Glomerular visceral epithelial cell (primary cell): ENCODE measurements at regions not wholly inside any gene's neighbourhood (a gene's known extent, or its start where the extent isn't known, plus 50 kb on each side); places are given as distances from the start of the nearest gene placed in this dataset.
"Not testable (repeated sequence)": the region's sequence is repeated elsewhere in the genome, so short reads cannot be mapped to it uniquely, and the experiment has no call there.

ENCODE experiments used
- DNase-seq: peaks from one replicate; pipeline ENCODE4 v3.0.0-alpha.2; 2016; ENCODE audit errors: extremely low spot score

- DNase-seq = no peak
These were observed 147.6 kb downstream of the MAIP1 start for GRCh38 chr2:200102971-200103370.

DNA sequence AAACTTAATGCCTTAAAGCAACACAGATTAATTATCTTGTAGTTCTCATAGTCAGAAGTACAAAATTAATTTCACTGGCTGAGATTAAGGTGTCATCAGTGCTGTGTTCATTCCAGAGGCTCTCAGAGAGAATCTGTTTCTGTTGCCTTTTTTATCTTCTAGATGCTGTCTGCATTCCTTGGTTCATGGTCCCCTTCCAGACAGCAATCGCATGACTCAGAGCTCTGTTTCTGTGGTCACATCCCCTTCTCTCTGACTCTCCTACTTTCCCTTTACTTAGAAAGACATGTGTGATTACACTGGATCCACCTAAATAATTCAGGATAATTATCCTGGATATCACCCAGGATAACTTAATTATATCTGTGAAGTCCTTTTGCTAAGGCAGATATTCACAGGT is 148.6 kb downstream of the MAIP1 start:
- DNase-seq = peak; percentile 25

GRCh38 chr2:200107514-200108217 is 152.3 kb downstream of the MAIP1 start:
- DNase-seq = no peak

DNA sequence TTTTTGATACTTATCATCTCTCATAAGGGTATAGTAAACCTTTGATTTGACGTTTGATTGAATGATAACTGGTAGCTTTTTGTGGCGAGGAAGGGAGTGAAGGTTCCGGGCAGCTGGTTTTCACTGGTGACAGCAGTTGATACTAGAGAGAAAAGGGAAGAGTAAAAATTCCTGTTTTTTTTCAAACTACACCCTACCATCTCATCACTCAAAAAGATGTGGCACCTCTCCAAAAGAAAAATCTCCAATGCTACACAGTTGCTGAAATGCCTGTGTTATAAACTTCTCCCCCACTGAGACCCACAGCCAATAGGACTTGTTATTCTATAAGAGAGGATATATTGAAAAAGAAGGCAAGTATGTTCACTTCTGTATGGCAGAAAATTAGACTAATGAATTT is 154.0 kb downstream of the MAIP1 start:
- no peak for DNase-seq

DNA sequence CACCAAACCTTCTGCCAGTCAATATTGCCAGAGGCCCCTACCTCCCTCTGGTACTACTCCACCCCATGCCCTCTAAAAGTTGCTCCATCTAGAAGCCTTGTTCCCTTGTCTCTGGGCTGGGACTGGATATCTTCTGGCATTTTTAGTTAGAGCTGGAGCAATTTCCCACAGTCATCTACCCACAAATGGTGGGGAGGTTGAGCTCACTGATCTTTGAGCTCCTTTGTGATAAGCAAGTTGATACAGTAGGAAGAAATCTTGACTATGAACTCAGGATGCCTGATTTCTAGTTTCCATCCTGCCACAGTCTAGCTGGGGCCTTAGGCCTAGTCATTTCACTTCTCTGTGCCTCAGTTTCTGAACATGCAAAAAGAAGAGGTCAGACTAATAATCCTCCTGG is 155.0 kb downstream of the MAIP1 start:
- DNase-seq = no peak

DNA sequence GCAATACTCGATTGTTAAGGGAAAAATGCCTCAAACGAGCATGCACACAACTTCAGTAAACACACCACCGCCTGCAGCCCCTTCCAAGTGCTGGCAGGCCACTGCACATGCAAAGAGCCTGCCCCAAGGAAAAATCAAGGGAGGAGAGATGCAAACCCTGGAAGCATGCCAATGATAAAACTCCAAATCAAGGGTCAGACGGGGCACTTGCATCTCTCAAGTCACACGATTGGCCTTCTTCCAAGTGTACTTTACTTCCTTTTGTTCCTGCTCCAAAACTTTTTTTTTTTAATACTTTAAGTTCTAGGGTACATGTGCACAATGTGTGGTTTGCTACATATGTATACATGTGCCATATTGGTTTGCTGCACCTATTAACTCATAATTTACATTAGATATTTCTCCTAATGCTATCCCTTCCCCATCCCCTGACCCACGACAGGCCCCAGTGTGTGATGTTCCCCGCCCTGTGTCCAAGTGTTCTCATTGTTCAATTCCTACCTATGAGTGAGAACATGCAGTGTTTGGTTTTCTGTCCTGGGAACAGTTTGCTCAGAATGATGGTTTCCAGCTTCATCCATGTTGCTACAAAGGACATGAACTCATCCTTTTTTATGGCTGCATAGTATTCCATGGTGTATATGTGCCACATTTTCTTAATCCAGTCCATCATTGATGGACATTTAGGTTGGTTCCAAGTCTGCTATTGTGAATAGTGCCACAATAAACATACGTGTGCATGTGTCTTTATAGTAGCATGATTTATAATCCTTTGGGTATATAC is 157.8 kb downstream of the MAIP1 start:
- DNase-seq = not testable (repeated sequence)

- no peak for DNase-seq
These were observed 163.9 kb downstream of the MAIP1 start for GRCh38 chr2:200119236-200119635.

- DNase-seq = no peak
These were observed 166.5 kb downstream of the MAIP1 start for GRCh38 chr2:200121931-200122330.

DNA sequence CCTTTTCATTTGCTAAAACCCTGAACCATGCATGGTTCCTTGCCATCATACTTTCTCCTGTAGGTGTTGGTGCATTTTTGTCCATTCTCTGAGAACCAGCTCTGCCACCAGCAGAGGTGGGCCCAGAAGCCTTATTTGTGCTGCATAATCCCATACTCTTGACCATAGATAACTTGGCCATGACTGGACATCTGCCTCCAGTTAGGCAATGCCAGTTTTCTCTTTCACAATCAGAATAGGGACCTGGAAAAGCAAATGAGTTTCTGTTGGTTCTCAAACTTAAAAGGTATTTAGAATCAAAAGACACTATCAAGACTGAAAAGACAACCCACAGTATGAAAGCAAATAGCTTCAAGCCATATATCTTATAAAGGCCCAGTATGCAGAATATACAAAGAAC is 167.3 kb downstream of the MAIP1 start:
- DNase-seq = no peak

- not testable (repeated sequence) for DNase-seq
These were observed 169.4 kb downstream of the MAIP1 start for GRCh38 chr2:200124665-200125368.

- DNase-seq = no peak
These were observed 170.3 kb downstream of the MAIP1 start for GRCh38 chr2:200125444-200126284.

- DNase-seq = not testable (repeated sequence)
These were observed 170.9 kb downstream of the MAIP1 start for GRCh38 chr2:200126285-200126670.

- DNase-seq = not testable (repeated sequence)
These were observed 171.3 kb downstream of the MAIP1 start for GRCh38 chr2:200126680-200127079.

- DNase-seq = no peak
These were observed 172.5 kb downstream of the MAIP1 start for GRCh38 chr2:200127848-200128247.

DNA sequence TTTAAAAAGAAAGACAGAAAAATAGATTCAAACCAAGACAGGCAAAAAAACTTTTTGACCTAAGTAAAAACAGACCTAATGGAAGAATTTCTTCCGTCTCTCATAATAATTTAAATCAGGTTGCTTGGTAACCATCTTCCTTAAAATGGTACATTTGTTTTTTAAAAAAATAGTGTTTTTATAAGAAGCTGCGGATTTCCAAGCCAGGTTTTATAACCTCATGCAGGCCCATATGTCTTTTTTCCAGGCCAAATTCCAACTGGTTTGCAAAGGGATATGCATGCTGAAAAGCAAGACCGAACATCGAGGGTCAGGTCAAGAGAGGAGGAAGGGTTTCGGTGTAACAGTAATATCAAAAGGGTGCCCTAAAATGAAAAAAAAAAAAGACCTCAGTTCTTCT is 172.9 kb downstream of the MAIP1 start:
- DNase-seq = no peak

GRCh38 chr2:200129721-200130462 is 174.5 kb downstream of the MAIP1 start:
- DNase-seq = no peak

GRCh38 chr2:200130762-200131166 is 175.4 kb downstream of the MAIP1 start:
- DNase-seq = no peak

GRCh38 chr2:200131307-200131706 is 175.2 kb upstream of the SPATS2L start:
- no peak for DNase-seq

- no peak for DNase-seq
These were observed 171.4 kb upstream of the SPATS2L start for GRCh38 chr2:200135082-200135481.

DNA sequence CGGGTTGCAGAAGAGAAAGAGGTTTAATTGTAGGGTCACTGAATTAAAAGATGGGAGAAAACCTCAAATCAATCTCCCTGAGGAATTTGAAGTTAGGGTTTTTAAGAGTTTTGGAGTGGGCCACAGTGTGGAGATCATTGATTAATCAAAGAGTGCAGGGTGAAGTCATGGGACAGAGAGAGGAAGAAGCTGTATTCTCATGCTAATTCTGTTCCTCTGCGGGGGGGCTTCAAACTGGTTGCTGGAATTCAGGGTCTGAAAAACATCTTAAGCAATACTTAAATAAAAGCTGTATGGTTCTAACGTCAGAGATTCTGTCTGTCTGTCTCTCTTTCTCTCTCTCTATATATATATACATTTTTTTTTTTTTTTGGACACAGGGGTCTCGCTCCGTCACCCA is 169.8 kb upstream of the SPATS2L start:
- no peak for DNase-seq

DNA sequence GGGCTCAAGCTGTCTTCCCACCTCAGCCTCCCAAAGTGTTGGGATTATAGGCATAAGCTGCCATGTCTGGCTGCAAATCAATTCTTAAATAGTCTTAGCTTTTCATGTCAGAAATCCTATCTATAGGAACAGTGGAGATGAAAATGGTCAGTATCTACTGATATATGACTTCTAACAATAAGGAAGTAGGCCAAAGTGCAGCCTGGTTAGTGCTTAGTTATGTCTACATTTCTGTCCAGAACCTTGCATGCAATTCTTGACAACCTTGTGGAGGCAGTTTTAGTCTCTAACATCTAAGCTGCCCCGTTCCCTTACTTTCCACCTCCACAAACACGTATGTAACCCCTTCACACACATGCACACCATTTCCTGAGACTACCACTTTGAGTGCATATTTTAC is 169.2 kb upstream of the SPATS2L start:
- DNase-seq = no peak
